H9 (cell line): ENCODE measurements at regions not wholly inside any gene's neighbourhood (a gene's known extent, or its start where the extent isn't known, plus 50 kb on each side); places are given as distances from the start of the nearest gene placed in this dataset.

Source experiments
- DNase-seq: peaks from one replicate; pipeline ENCODE4 v3.0.0-alpha.2; 2017
- H2AFZ ChIP-seq: one replicate; pipeline ENCODE4 v1.6.1; 2013; ENCODE audit warnings: mild to moderate bottlenecking, low read length, control low read depth, moderate library complexity
- H2AK5ac ChIP-seq: 2 replicates; pipeline ENCODE4 v1.6.1; 2013; ENCODE audit warnings: low read length, control low read depth, mixed read lengths; ENCODE audit not compliant: insufficient read length
- H2BK120ac ChIP-seq: one replicate; pipeline ENCODE4 v1.6.1; 2013; ENCODE audit warnings: low read depth, mild to moderate bottlenecking, low read length, control low read depth, inconsistent platforms; ENCODE audit not compliant: poor library complexity, severe bottlenecking
- H2BK12ac ChIP-seq: 2 replicates; pipeline ENCODE4 v1.6.1; 2013; ENCODE audit warnings: low read length, control low read depth, mixed read lengths, low read depth; ENCODE audit not compliant: insufficient read length
- H2BK15ac ChIP-seq: 2 replicates; pipeline ENCODE4 v1.6.1; 2013; ENCODE audit warnings: low read depth, low read length, control low read depth
- H2BK20ac ChIP-seq: one replicate; pipeline ENCODE4 v1.6.1; 2013; ENCODE audit warnings: low read depth, mild to moderate bottlenecking, low read length, control low read depth, inconsistent platforms; ENCODE audit not compliant: poor library complexity, severe bottlenecking
- H2BK5ac ChIP-seq: 2 replicates; pipeline ENCODE4 v1.6.1; 2013; ENCODE audit warnings: low read length, control low read depth, mixed read lengths; ENCODE audit not compliant: insufficient read length
- H3K14ac ChIP-seq: 2 replicates; pipeline ENCODE4 v1.6.1; 2013; ENCODE audit warnings: low read length, control low read depth; ENCODE audit not compliant: insufficient read depth
- H3K18ac ChIP-seq: 2 replicates; pipeline ENCODE4 v1.6.1; 2013; ENCODE audit warnings: low read depth, mild to moderate bottlenecking, mixed read lengths, low read length, control low read depth; ENCODE audit not compliant: insufficient read length
- H3K23ac ChIP-seq: 2 replicates; pipeline ENCODE4 v1.6.1; 2013; ENCODE audit warnings: low read length, control low read depth, mixed read lengths, low read depth; ENCODE audit not compliant: insufficient read length
- H3K23me2 ChIP-seq: 2 replicates; pipeline ENCODE4 v1.6.1; 2013; ENCODE audit warnings: low read depth, mild to moderate bottlenecking, mixed read lengths, low read length, control low read depth; ENCODE audit not compliant: insufficient read length, poor library complexity, severe bottlenecking
- H3K27ac ChIP-seq: 2 replicates; pipeline ENCODE4 v1.5.1; 2013; ENCODE audit warnings: low read length, control low read depth, mixed read lengths, low read depth; ENCODE audit not compliant: insufficient read length
- H3K27me3 ChIP-seq: 2 replicates; pipeline ENCODE4 v1.6.1; 2013; ENCODE audit warnings: low read length, control low read depth, inconsistent platforms; ENCODE audit not compliant: insufficient read depth
- H3K4ac ChIP-seq: 2 replicates; pipeline ENCODE4 v1.6.1; 2013; ENCODE audit warnings: low read depth, mild to moderate bottlenecking, control low read depth, inconsistent platforms, low read length, moderate library complexity
- H3K4me1 ChIP-seq: 2 replicates; pipeline ENCODE4 v1.6.1; 2013; ENCODE audit warnings: low read length, control low read depth, inconsistent platforms; ENCODE audit not compliant: insufficient read depth
- H3K4me2 ChIP-seq: 2 replicates; pipeline ENCODE4 v1.6.1; 2013; ENCODE audit warnings: low read length, control low read depth, mixed read lengths; ENCODE audit not compliant: insufficient read length, insufficient read depth
- H3K56ac ChIP-seq: 2 replicates; pipeline ENCODE4 v1.6.1; 2013; ENCODE audit warnings: low read depth, mild to moderate bottlenecking, mixed read lengths, low read length, control low read depth; ENCODE audit not compliant: insufficient read length
- H3K79me1 ChIP-seq: 2 replicates; pipeline ENCODE4 v1.6.1; 2013; ENCODE audit warnings: low read depth, mild to moderate bottlenecking, moderate library complexity, low read length, control low read depth, inconsistent platforms; ENCODE audit not compliant: insufficient read depth, poor library complexity, severe bottlenecking
- H3K79me2 ChIP-seq: 2 replicates; pipeline ENCODE4 v1.6.1; 2013; ENCODE audit warnings: low read length, control low read depth, inconsistent platforms; ENCODE audit not compliant: insufficient read depth
- H3K9ac ChIP-seq: 2 replicates; pipeline ENCODE4 v1.6.1; 2013; ENCODE audit warnings: low read length, control low read depth, mixed read lengths; ENCODE audit not compliant: insufficient read length; ENCODE audit errors: extremely low read depth
- H3K9me3 ChIP-seq: one replicate; pipeline ENCODE4 v1.6.1; 2013; ENCODE audit warnings: low read depth, low read length, inconsistent platforms; ENCODE audit not compliant: control insufficient read depth
- H3T11ph ChIP-seq: one replicate; pipeline ENCODE4 v1.6.1; 2013; ENCODE audit warnings: mild to moderate bottlenecking, low read length, control low read depth, inconsistent platforms
- H4K20me1 ChIP-seq: one replicate; pipeline ENCODE4 v1.6.1; 2013; ENCODE audit not compliant: control insufficient read depth, insufficient read length, insufficient read depth
- H4K5ac ChIP-seq: 2 replicates; pipeline ENCODE4 v1.6.1; 2013; ENCODE audit warnings: low read depth, mild to moderate bottlenecking, mixed read lengths, low read length, control low read depth; ENCODE audit not compliant: insufficient read length
- H4K8ac ChIP-seq: replicated peaks from 2 replicates; pipeline ENCODE4 v1.6.1; 2013; ENCODE audit warnings: low read length, control low read depth, mixed read lengths, low read depth; ENCODE audit not compliant: insufficient read length
- H4K91ac ChIP-seq: 2 replicates; pipeline ENCODE4 v1.6.1; 2013; ENCODE audit warnings: low read depth, mild to moderate bottlenecking, moderate library complexity, mixed read lengths, low read length, control low read depth; ENCODE audit not compliant: insufficient read length
- H3K27ac Mint-ChIP-seq, 3 experiments: 2 replicates in 2 of 3; 3 replicates in 1 of 3; pipeline ENCODE4 v1.8.0; 2020 to 2021; ENCODE audit warnings: mixed read lengths in 3 of 3, mild to moderate bottlenecking in 1 of 3, moderate library complexity in 1 of 3
- H3K27me3 Mint-ChIP-seq: 2 replicates; pipeline ENCODE4 v1.8.0; 2021; ENCODE audit warnings: low read depth, mild to moderate bottlenecking, moderate library complexity, mixed read lengths
- H3K36me3 Mint-ChIP-seq, 3 experiments: 2 replicates in 2 of 3; 3 replicates in 1 of 3; pipeline ENCODE4 v1.8.0; 2020 to 2021; ENCODE audit warnings: low read depth in 3 of 3, mixed read lengths in 3 of 3; ENCODE audit not compliant: insufficient read depth in 1 of 3
- H3K4me1 Mint-ChIP-seq, 2 experiments: 2 replicates each; pipeline ENCODE4 v1.8.0; 2020; ENCODE audit warnings: mixed read lengths in 2 of 2
- H3K4me3 Mint-ChIP-seq, 2 experiments: 2 replicates in 1 of 2; 3 replicates in 1 of 2; pipeline ENCODE4 v1.8.0; 2020 to 2021; ENCODE audit warnings: mild to moderate bottlenecking in 2 of 2, mixed read lengths in 2 of 2, moderate library complexity in 1 of 2
- H3K9me3 Mint-ChIP-seq, 2 experiments: 2 replicates in 1 of 2; 3 replicates in 1 of 2; pipeline ENCODE4 v1.8.0; 2020; ENCODE audit warnings: mild to moderate bottlenecking in 2 of 2, mixed read lengths in 2 of 2, moderate library complexity in 1 of 2
- CTCF ChIP-seq: fragments of 200-600 bp; sonication (generic); conservative IDR thresholded peaks from 3 replicates; pipeline ENCODE4 v1.8.0; 2021; ENCODE audit warnings: antibody characterized with exemption, mild to moderate bottlenecking
- WGBS: extraction: QIAGEN DNeasy Blood & Tissue Kit; methylation state at CpG from one replicate; pipeline ENCODE4 v1.1.7; 2013; ENCODE audit warnings: missing lambda C conversion rate, low lambda C conversion rate, mixed read lengths; ENCODE audit not compliant: insufficient read length; ENCODE audit errors: extremely low coverage; 5-methylcytosine and 5-hydroxymethylcytosine counted together

- H2AK5ac ChIP-seq = no peak overlapping the region
- H3K79me1 ChIP-seq = no peaks in the 10 kb centered on the region
- Mint-ChIP-seq H3K27ac (no peak overlapping the region), H3K4me1 (no peaks in the 10 kb centered on the region), H3K36me3 (no peaks in the 10 kb centered on the region; a peak in 1 of 7 replicates), H3K27me3 (no peaks in the 10 kb centered on the region), H3K9me3 (no peaks in the 10 kb centered on the region), H3K4me3 (no peak overlapping the region)
- H3K4ac ChIP-seq = no peak overlapping the region
- no peak overlapping the region for H2BK12ac ChIP-seq
- H3K9ac ChIP-seq = no peak overlapping the region
- no peaks in the 10 kb centered on the region for H4K20me1 ChIP-seq
- H3K9me3 ChIP-seq = no peaks in the 10 kb centered on the region
- no peak overlapping the region for H3K14ac ChIP-seq
- no peaks in the 10 kb centered on the region for H3K27me3 ChIP-seq
- H3K23me2 ChIP-seq = no peaks in the 10 kb centered on the region
- no peak for TF ChIP-seq CTCF
- no peak overlapping the region for H4K8ac ChIP-seq
- H2BK20ac ChIP-seq = no peak overlapping the region
- no CpG with 5 or more reads among the region's 3 CpGs for WGBS
- no peak overlapping the region for H2BK5ac ChIP-seq
- H3T11ph ChIP-seq = no peak overlapping the region
- H2BK15ac ChIP-seq = no peak overlapping the region
- no peak overlapping the region for H3K23ac ChIP-seq
- no peak for DNase-seq
- H3K56ac ChIP-seq = no peak overlapping the region
- no peak overlapping the region for H4K91ac ChIP-seq
- H3K18ac ChIP-seq = no peak overlapping the region
- H3K27ac ChIP-seq = no peak overlapping the region
- no peak overlapping the region for H4K5ac ChIP-seq
- no peak overlapping the region for H2BK120ac ChIP-seq
- H3K4me1 ChIP-seq = no peaks in the 10 kb centered on the region
- no peak overlapping the region for H2AFZ ChIP-seq
- no peaks in the 10 kb centered on the region for H3K79me2 ChIP-seq
- no peak overlapping the region for H3K4me2 ChIP-seq
Observed at GRCh38 chr5:24862117-24862516, 217.3 kb upstream of the CDH10 start.
